Endothelial cell of umbilical vein (primary cell): ENCODE measurements at regions not wholly inside any gene's neighbourhood (a gene's known extent, or its start where the extent isn't known, plus 50 kb on each side); places are given as distances from the start of the nearest gene placed in this dataset.

Experiments used
- CTCF ChIP-seq, 2 donors: IDR thresholded peaks; 1 replicate in 1 of 2; 2 replicates in 1 of 2; pipeline ENCODE4 v1.5.1; 2011; ENCODE audit warnings: low read length in 2 of 2, mild to moderate bottlenecking in 2 of 2, moderate library complexity in 2 of 2, control low read depth in 1 of 2, inconsistent platforms in 1 of 2, low read depth in 1 of 2; ENCODE audit not compliant: insufficient read depth in 1 of 2; ENCODE audit errors: extremely low read depth in 1 of 2
- EZH2 ChIP-seq: IDR thresholded peaks from 2 replicates; pipeline ENCODE4 v1.6.1; 2012; ENCODE audit warnings: borderline replicate concordance, low read depth, mild to moderate bottlenecking, moderate library complexity, low read length, inconsistent platforms; ENCODE audit not compliant: severe bottlenecking
- POLR2A ChIP-seq: IDR thresholded peaks from 2 replicates; pipeline ENCODE4 v1.6.1; 2012; ENCODE audit warnings: low read depth, mild to moderate bottlenecking, control low read depth, low read length
- POLR2AphosphoS5 ChIP-seq: IDR thresholded peaks from 2 replicates; pipeline ENCODE4 v1.6.1; 2012; ENCODE audit warnings: low read depth, mild to moderate bottlenecking, control low read depth, low read length, moderate library complexity; ENCODE audit not compliant: insufficient read depth

GRCh38 chr5:142213077-142213476 is 104.5 kb downstream of the NDFIP1 start:
- no peak for TF ChIP-seq CTCF (IDR thresholded peaks at IDR 0.05; ENCODE audit: extremely low read depth in 1 of 2, insufficient read depth in 1 of 2, low read depth in 1 of 2, low read length in 2 of 2)
- no peak for TF ChIP-seq EZH2
- TF ChIP-seq POLR2AphosphoS5, result no peak
- no peak for TF ChIP-seq POLR2A
